ENCODE measurements at regions not wholly inside any gene's neighbourhood (a gene's known extent, or its start where the extent isn't known, plus 50 kb on each side); places are given as distances from the start of the nearest gene placed in this dataset.

GRCh38 chr2:161029321-161029720, 130.9 kb upstream of the TANK start:
- no peak for TF ChIP-seq CTCF (IDR thresholded peaks at IDR 0.05)
- no peak for TF ChIP-seq SIN3A (IDR thresholded peaks at IDR 0.05; ENCODE audit: borderline replicate concordance, insufficient read depth, low read depth, low read length)
- TF ChIP-seq REST (IDR thresholded peaks at IDR 0.05; ENCODE audit: insufficient read depth in 1 of 2, low read depth in 2 of 2, low read length in 1 of 2): no peak

Data from Panc1 (cell line).